HG03045 (cell line): ENCODE measurements at regions not wholly inside any gene's neighbourhood (a gene's known extent, or its start where the extent isn't known, plus 50 kb on each side); places are given as distances from the start of the nearest gene placed in this dataset.
A peak's percentile ranks its signal among the peaks of the same experiment; 100 is the strongest.
"Not testable (repeated sequence)": the region's sequence is repeated elsewhere in the genome, so short reads cannot be mapped to it uniquely, and the experiment has no call there.

Experiments
- ATAC-seq: cut with Tn5 transposase; IDR thresholded peaks from one replicate; pipeline ENCODE4 v1.9.1; 2021; ENCODE audit warnings: mild to moderate bottlenecking, moderate library complexity; ENCODE audit not compliant: unreplicated experiment

- no peak for ATAC-seq
These were observed 118.1 kb downstream of the CCDC34 start for GRCh38 chr11:27244900-27245299.

- no peak for ATAC-seq
These were observed 120.4 kb downstream of the CCDC34 start for GRCh38 chr11:27242591-27242990.

GRCh38 chr11:27241311-27242122 is 121.5 kb downstream of the CCDC34 start:
- ATAC-seq, result no peak

- ATAC-seq, result no peak
These were observed 123.6 kb downstream of the CCDC34 start for GRCh38 chr11:27239305-27239942.

- ATAC-seq, result no peak
These were observed 124.2 kb downstream of the CCDC34 start for GRCh38 chr11:27238811-27239210.

- ATAC-seq, result no peak
These were observed 125.4 kb downstream of the CCDC34 start for GRCh38 chr11:27237643-27238042.

GRCh38 chr11:27234961-27235360 is 128.1 kb downstream of the CCDC34 start:
- no peak for ATAC-seq

GRCh38 chr11:27234043-27234668 is 128.9 kb downstream of the CCDC34 start:
- ATAC-seq, result peak; percentile 93

GRCh38 chr11:27233654-27234042 is 129.4 kb downstream of the CCDC34 start:
- peak; percentile 16 for ATAC-seq

GRCh38 chr11:27231530-27231929 is 131.5 kb downstream of the CCDC34 start:
- ATAC-seq, result no peak

GRCh38 chr11:27230192-27230572 is 132.8 kb downstream of the CCDC34 start:
- ATAC-seq, result no peak

GRCh38 chr11:27229511-27230191 is 133.4 kb downstream of the CCDC34 start:
- no peak for ATAC-seq

GRCh38 chr11:27228906-27229290 is 134.1 kb downstream of the CCDC34 start:
- no peak for ATAC-seq

- no peak for ATAC-seq
These were observed 134.6 kb downstream of the CCDC34 start for GRCh38 chr11:27228232-27228905.

GRCh38 chr11:27227736-27228135 is 135.3 kb downstream of the CCDC34 start:
- no peak for ATAC-seq

- not testable (repeated sequence) for ATAC-seq
These were observed 143.5 kb downstream of the CCDC34 start for GRCh38 chr11:27219487-27220039.

GRCh38 chr11:27218421-27219038 is 144.5 kb downstream of the CCDC34 start:
- ATAC-seq, result no peak

- no peak for ATAC-seq
These were observed 145.0 kb downstream of the CCDC34 start for GRCh38 chr11:27217948-27218420.

- no peak for ATAC-seq
These were observed 145.5 kb downstream of the CCDC34 start for GRCh38 chr11:27217496-27217895.
